ENCODE measurements at regions not wholly inside any gene's neighbourhood (a gene's known extent, or its start where the extent isn't known, plus 50 kb on each side); places are given as distances from the start of the nearest gene placed in this dataset.
A peak's percentile ranks its signal among the peaks of the same experiment; 100 is the strongest.

DNA sequence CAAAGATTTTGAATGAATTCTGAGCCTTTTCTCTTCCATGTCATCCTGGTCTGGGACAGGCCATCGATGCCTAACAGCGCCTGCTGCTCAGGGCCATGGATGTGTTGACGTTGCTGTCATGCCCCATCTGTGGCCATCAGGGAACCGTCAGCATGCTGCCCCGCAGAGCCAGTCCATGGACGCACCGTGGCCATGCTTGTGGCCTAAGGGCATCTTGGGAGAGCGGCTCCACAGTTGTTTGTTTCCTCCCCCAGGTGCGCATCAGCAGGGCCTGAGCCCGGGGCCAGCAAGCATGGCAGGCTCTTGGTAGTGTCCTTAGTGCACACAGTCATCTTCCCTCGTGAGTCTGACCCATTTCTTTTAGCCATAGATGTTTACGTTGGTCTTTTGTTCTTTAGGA is 142.7 kb downstream of the VAPA start:
- Histone ChIP-seq H3K27me3 (ENCODE audit: control insufficient read depth, insufficient read depth, low read length) (no peaks in the 10 kb centered on the region), H3K9me3 (replicated peaks; ENCODE audit: control insufficient read depth, low read depth, low read length) (no peaks in the 10 kb centered on the region), H3K4me1 (ENCODE audit: control insufficient read depth, insufficient read depth, low read length) (peaks cover 48% of the 10 kb centered on the region), H3K4me3 (ENCODE audit: low read length) (no peak overlapping the region), H3K36me3 (ENCODE audit: control insufficient read depth, insufficient read depth, low read length) (no peaks in the 10 kb centered on the region), H3K27ac (ENCODE audit: low read length) (no peak overlapping the region)
- WGBS (ENCODE audit: insufficient coverage) = 95% methylated on average over 10 of the region's 12 CpGs
- no peak for DNase-seq

DNA sequence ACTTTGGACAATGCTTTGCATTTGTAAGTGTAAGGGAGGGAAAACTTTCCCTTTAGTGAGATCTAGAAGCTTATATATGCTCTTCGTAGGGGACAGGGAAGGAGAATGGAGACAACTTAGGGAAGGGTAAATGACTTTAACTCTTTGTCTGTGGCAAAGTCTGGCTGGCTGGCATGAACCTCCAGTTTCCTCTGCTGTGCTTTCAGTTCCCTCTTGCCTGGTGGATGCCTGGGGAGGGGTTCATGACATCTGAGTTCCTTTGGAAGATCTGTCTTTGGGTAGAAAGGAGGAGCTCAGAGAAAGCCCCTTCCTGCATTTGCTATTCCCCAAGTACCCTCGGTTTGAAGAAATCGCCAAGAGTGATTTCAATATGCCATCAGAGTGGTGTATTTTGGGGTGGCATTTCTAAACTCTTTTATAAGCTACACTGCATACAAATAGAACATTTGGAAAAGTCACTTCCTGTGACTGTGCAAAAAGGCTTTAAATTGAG is 143.6 kb downstream of the VAPA start:
- Histone ChIP-seq H3K9me3 (replicated peaks; ENCODE audit: control insufficient read depth, low read depth, low read length) (no peaks in the 10 kb centered on the region), H3K4me3 (ENCODE audit: low read length) (no peak overlapping the region), H3K4me1 (ENCODE audit: control insufficient read depth, insufficient read depth, low read length) (peaks cover 46% of the 10 kb centered on the region), H3K27ac (ENCODE audit: low read length) (peak overlapping the region; percentile 35), H3K27me3 (ENCODE audit: control insufficient read depth, insufficient read depth, low read length) (no peaks in the 10 kb centered on the region), H3K36me3 (ENCODE audit: control insufficient read depth, insufficient read depth, low read length) (no peaks in the 10 kb centered on the region)
- peak; percentile 53 for DNase-seq
- WGBS (ENCODE audit: insufficient coverage) = 38% methylated on average over 1 of the region's 3 CpGs

GRCh38 chr18:10057894-10058791 is 144.3 kb downstream of the VAPA start:
- 100% methylated on average over 1 of the region's 5 CpGs for WGBS (ENCODE audit: insufficient coverage)
- peak; percentile 85 for DNase-seq

DNA sequence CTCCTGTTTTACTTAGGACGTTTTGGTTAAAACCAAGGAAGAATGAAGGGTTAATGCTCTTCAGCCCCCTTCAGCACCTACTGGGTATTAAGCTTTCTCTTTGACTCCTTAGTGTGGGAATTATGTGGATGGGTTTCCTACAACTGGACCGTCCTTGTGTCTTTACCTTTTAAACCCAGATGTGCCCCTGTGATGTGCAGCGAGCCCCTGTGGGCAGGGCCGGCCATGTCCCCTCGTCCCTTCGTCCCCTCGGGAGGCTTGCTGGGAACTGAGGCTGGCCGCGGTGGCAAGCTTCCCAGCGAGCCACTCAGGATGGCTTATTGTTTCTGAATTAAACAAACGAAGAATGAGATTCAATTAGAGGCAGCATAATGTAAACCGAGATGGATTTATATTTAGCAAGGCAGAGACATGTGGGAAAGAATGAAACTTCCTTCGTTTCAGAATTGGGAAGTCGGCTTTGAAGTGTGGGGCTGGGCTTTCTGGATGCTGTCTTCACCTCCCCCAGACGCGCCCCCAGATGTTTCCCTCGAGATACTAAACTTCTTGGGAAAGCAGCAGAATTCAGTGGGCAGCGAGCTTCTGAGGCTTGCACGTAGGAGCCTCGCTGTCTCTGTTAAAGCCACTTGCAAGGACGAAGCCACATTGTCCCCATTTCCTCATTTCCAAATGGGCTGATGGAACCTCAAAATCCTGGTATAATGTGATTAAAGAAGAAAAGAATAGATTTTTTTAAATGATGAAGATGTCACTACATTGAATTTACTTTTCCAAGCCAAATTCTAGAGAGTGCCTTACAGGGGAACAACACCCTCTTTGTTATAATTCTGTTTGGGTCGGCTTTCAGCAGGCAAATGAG is 146.0 kb downstream of the VAPA start:
- H3K9me3 ChIP-seq (replicated peaks; ENCODE audit: control insufficient read depth, low read depth, low read length) = no peaks in the 10 kb centered on the region
- peak overlapping the region; percentile 4 for H3K27ac ChIP-seq (ENCODE audit: low read length)
- no peak overlapping the region for H3K4me3 ChIP-seq (ENCODE audit: low read length)
- peak; percentile 64 for DNase-seq
- H3K27me3 ChIP-seq (ENCODE audit: control insufficient read depth, insufficient read depth, low read length) = no peaks in the 10 kb centered on the region
- no peaks in the 10 kb centered on the region for H3K36me3 ChIP-seq (ENCODE audit: control insufficient read depth, insufficient read depth, low read length)
- 26% methylated on average over 18 of the region's 22 CpGs for WGBS (ENCODE audit: insufficient coverage)
- H3K4me1 ChIP-seq (ENCODE audit: control insufficient read depth, insufficient read depth, low read length) = peaks cover 44% of the 10 kb centered on the region

More at GRCh38 chr18:10057894-10058791, 144.3 kb downstream of the VAPA start:
- Histone ChIP-seq H3K4me3 (ENCODE audit: low read length) (no peak overlapping the region), H3K27me3 (ENCODE audit: control insufficient read depth, insufficient read depth, low read length) (no peaks in the 10 kb centered on the region), H3K9me3 (replicated peaks; ENCODE audit: control insufficient read depth, low read depth, low read length) (no peaks in the 10 kb centered on the region), H3K36me3 (ENCODE audit: control insufficient read depth, insufficient read depth, low read length) (no peaks in the 10 kb centered on the region), H3K4me1 (ENCODE audit: control insufficient read depth, insufficient read depth, low read length) (peaks cover 44% of the 10 kb centered on the region), H3K27ac (ENCODE audit: low read length) (peak overlapping the region; percentile 60)

GRCh38 chr18:10060469-10060782 is 146.6 kb downstream of the VAPA start:
- H3K27me3 ChIP-seq (ENCODE audit: control insufficient read depth, insufficient read depth, low read length) = no peaks in the 10 kb centered on the region
- peaks cover 43% of the 10 kb centered on the region for H3K4me1 ChIP-seq (ENCODE audit: control insufficient read depth, insufficient read depth, low read length)
- H3K9me3 ChIP-seq (replicated peaks; ENCODE audit: control insufficient read depth, low read depth, low read length) = no peaks in the 10 kb centered on the region
- peak; percentile 46 for DNase-seq
- 76% methylated on average over 6 of the region's 6 CpGs for WGBS (ENCODE audit: insufficient coverage)
- H3K4me3 ChIP-seq (ENCODE audit: low read length) = no peak overlapping the region
- no peak overlapping the region for H3K27ac ChIP-seq (ENCODE audit: low read length)
- H3K36me3 ChIP-seq (ENCODE audit: control insufficient read depth, insufficient read depth, low read length) = no peaks in the 10 kb centered on the region

DNA sequence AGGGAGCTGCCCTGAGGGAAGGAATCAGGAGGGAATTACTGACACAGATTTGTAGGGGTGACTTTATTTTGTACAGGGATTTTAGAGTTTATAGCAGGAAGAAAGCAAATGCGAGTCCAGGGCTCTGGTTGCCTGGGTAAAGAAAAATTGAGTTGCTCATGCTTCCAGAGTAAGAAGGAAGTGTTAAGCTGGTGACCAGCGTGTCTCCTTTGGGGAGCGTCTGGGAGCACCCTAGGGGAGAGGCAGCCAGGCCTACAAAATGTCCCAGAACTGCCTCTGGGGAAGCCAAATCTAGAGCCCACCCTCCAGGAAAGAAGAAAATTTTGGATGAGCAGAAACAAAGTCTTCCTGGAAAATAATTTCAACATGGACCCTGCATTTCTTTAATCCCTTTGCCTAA is 147.0 kb downstream of the VAPA start:
- WGBS (ENCODE audit: insufficient coverage) = 76% methylated on average over 3 of the region's 3 CpGs
- Histone ChIP-seq H3K9me3 (replicated peaks; ENCODE audit: control insufficient read depth, low read depth, low read length) (no peaks in the 10 kb centered on the region), H3K27ac (ENCODE audit: low read length) (no peak overlapping the region), H3K36me3 (ENCODE audit: control insufficient read depth, insufficient read depth, low read length) (no peaks in the 10 kb centered on the region), H3K27me3 (ENCODE audit: control insufficient read depth, insufficient read depth, low read length) (no peaks in the 10 kb centered on the region), H3K4me1 (ENCODE audit: control insufficient read depth, insufficient read depth, low read length) (peaks cover 43% of the 10 kb centered on the region), H3K4me3 (ENCODE audit: low read length) (no peak overlapping the region)
- no peak for DNase-seq

DNA sequence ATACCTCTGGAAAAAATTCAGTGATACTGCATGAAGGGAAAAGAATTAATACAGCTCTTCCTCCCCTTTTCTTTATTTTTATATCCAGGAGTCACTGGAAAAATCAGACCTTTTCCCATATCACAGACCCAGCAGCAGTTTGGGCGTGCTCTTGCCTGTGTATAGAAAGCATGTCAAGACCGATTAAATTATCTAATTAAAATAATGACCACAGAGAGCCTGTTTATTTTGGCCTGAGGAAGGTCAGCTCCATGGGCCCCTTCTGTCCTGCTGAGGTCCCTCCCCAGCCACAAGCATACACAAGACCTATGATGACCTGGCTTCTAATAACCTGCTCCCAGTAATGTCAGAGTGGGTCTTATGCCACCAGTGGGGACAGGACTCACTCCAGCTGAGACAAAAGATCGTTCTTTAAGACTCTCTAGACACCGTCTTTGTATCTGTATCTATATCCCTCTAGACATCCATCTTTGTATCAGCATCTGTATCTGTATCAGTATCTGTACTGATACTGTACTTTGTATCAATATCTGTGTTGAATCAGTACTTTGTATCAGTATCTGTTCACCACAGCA is 147.8 kb downstream of the VAPA start:
- Histone ChIP-seq H3K27me3 (ENCODE audit: control insufficient read depth, insufficient read depth, low read length) (no peaks in the 10 kb centered on the region), H3K9me3 (replicated peaks; ENCODE audit: control insufficient read depth, low read depth, low read length) (no peaks in the 10 kb centered on the region), H3K4me3 (ENCODE audit: low read length) (no peak overlapping the region), H3K36me3 (ENCODE audit: control insufficient read depth, insufficient read depth, low read length) (no peaks in the 10 kb centered on the region), H3K27ac (ENCODE audit: low read length) (no peak overlapping the region), H3K4me1 (ENCODE audit: control insufficient read depth, insufficient read depth, low read length) (peaks cover 43% of the 10 kb centered on the region)
- DNase-seq = no peak
- no CpG with 5 or more reads among the region's 4 CpGs for WGBS (ENCODE audit: insufficient coverage)

DNA sequence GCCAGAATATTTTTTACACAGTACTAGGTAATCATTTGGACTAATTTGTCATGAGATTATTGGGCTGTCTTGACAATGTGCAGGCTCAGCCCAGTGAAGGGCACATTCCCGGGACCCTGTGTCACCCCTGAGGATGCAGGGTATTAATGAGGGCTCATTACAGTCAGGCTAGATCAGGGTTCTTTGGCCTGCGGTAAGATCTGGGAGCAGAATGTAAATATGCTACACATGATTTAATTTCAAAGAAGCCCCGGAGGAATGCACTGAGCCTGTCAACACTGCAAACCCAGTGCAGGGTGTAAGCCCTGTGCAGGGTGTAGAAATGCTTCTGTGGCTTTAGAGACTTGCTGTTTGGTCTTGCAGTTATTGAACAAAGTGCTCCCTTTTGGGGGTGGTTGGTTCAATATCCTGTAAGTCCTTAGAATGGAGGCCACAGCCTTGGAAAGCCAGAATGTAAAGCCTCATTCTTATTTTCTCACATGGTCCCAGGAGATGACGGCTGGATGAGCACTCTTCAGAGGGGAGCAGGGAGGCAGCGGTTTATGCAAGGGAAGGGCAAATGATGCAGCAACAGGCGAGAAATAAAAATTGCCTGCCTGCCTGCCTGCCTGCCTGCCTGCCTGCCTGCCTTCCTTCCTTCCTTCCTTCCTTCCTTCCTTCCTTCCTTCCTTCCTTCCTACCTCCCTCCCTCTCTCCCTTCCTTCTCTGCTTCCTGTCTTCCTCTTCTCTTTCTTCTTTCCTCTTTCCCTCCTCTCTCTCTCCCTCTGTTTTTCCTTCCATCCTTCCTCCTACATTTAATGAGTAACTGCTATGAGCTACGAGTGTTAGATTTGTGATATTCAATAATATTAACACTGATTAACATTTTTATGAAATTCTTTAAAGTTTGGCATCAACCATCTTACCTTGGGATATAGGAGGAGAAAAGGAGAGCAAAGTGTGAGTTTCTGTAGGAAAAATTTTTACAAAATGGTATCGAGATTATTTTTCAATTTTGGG is 148.8 kb downstream of the VAPA start:
- no peaks in the 10 kb centered on the region for H3K27me3 ChIP-seq (ENCODE audit: control insufficient read depth, insufficient read depth, low read length)
- H3K4me3 ChIP-seq (ENCODE audit: low read length) = no peak overlapping the region
- no peak overlapping the region for H3K27ac ChIP-seq (ENCODE audit: low read length)
- H3K4me1 ChIP-seq (ENCODE audit: control insufficient read depth, insufficient read depth, low read length) = peaks cover 33% of the 10 kb centered on the region
- no peaks in the 10 kb centered on the region for H3K9me3 ChIP-seq (replicated peaks; ENCODE audit: control insufficient read depth, low read depth, low read length)
- no peaks in the 10 kb centered on the region for H3K36me3 ChIP-seq (ENCODE audit: control insufficient read depth, insufficient read depth, low read length)
- no peak for DNase-seq
- 85% methylated on average over 4 of the region's 8 CpGs for WGBS (ENCODE audit: insufficient coverage)

DNA sequence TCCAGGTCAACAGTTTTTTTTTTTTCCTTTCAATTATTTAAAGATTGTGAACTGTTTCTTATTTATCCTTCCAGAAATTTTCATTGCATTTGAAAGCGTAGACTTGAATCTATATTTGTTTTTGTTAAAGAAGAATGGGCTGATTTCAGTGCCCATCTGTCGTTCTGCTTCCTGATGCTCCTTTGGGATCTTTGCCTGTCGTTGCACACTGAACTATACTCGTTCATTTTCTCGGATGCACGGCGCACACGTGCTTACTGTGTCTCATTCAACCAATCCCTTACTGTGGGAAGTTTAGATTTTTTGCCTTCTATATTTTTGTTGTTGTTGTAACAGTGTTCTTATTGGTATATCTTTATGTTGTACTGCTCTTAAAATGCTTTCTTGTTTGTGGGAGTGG is 149.7 kb downstream of the VAPA start:
- no peak for DNase-seq
- Histone ChIP-seq H3K27me3 (ENCODE audit: control insufficient read depth, insufficient read depth, low read length) (no peaks in the 10 kb centered on the region), H3K9me3 (replicated peaks; ENCODE audit: control insufficient read depth, low read depth, low read length) (no peaks in the 10 kb centered on the region), H3K36me3 (ENCODE audit: control insufficient read depth, insufficient read depth, low read length) (no peaks in the 10 kb centered on the region), H3K27ac (ENCODE audit: low read length) (no peak overlapping the region), H3K4me3 (ENCODE audit: low read length) (no peak overlapping the region), H3K4me1 (ENCODE audit: control insufficient read depth, insufficient read depth, low read length) (peaks cover 33% of the 10 kb centered on the region)
- WGBS (ENCODE audit: insufficient coverage) = no CpG with 5 or more reads among the region's 8 CpGs
